CD1c-positive myeloid dendritic cell (primary cell): ENCODE measurements at regions not wholly inside any gene's neighbourhood (a gene's known extent, or its start where the extent isn't known, plus 50 kb on each side); places are given as distances from the start of the nearest gene placed in this dataset.
"Not testable (repeated sequence)": the region's sequence is repeated elsewhere in the genome, so short reads cannot be mapped to it uniquely, and the experiment has no call there.

Experiments used
- DNase-seq: peaks from one replicate; pipeline ENCODE4 v3.0.0-alpha.2; 2016; ENCODE audit errors: extremely low spot score

DNA sequence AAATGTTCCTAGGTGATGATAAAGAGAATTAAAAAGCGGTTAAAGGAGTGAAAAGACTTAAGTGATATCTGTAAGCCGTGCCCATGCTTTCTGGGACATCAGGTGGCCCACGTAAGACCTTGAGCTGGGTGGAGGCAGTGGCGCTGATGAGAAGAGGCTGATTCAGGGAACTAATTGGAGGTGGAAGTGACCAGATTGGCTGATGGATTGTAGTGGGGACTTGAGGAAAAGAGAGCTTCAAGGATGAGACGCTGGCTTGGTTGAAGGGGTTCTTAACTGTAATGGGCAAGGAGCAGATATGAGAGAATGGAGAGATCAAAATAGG lies 69.1 kb upstream of the EP300 start:
- DNase-seq, result no peak

GRCh38 chr22:41028841-41029240 lies 63.6 kb upstream of the EP300 start:
- DNase-seq, result peak; percentile 57

- no peak for DNase-seq
These were observed 61.5 kb upstream of the EP300 start for GRCh38 chr22:41030891-41031290.

GRCh38 chr22:41034706-41035105 lies 57.7 kb upstream of the EP300 start:
- no peak for DNase-seq

- no peak for DNase-seq
These were observed 55.5 kb upstream of the EP300 start for GRCh38 chr22:41036924-41037323.

GRCh38 chr22:41038732-41039131 lies 53.7 kb upstream of the EP300 start:
- peak; percentile 28 for DNase-seq

DNA sequence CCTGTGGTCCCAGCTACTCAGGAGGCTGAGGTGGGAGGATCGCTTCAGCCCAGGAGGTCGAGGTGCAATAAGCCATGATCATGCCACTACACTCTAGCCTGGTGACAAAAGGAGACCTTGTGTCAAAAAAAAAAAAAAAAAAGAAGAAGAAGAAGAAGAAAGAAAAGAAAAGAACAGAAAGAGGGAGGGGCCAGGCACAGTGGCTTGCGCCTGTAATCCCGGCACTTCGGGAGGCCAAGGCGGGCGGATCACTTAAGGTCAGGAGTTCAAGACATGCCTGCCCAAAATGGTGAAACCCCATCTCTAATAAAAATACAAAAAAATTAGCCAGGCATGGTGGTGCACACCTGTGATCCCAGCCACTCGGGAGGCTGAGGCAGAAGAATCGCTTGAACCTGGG lies 52.8 kb upstream of the EP300 start:
- DNase-seq, result not testable (repeated sequence)

DNA sequence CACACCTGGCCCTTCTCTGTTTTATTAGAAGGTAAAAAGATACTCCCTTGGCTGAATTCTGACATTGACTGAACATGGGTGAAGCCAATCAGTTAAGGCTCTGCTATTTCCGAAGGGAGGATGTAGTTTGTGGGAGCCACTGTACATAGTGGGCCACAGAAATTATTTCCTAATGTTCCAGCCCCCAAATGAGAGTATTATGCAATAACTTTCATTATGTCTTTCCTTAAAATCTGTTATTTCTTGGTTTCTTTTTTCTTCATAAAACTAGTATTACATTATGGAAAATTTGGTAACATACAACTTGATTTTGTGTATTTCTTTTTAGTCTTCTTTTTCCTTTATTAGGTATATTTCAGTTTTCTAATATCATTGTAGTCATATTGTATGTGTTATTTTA lies 51.9 kb upstream of the EP300 start:
- DNase-seq, result no peak

DNA sequence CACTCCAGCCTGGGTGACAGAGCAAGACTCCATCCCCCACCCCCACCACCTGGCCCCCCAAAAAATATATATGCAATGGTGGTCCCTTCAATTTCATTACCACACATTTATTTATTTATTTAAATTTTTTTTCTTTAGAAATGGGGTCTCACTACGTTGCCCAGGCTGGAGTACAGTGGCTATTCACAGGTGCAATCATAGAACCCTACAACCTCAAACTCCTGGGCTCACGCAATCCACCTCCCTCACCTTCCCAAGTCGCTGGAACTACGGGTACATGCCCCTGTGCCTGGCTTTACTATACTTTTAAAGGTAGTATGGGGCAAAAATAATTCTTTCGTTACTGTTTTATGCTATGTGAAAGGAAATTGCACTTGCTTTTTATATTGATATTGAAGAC lies 50.9 kb upstream of the EP300 start:
- no peak for DNase-seq
